ENCODE measurements at regions not wholly inside any gene's neighbourhood (a gene's known extent, or its start where the extent isn't known, plus 50 kb on each side); places are given as distances from the start of the nearest gene placed in this dataset.
A peak's percentile ranks its signal among the peaks of the same experiment; 100 is the strongest.

GRCh38 chr7:81501220-81501619, 268.6 kb downstream of the HGF start:
- 50 to 67% methylated on average over 2 of the region's 2 CpGs for WGBS, 2 donors
- peak overlapping the region in 1 of 4 donors; percentile 71 for H3K27ac ChIP-seq
- no peaks in the 10 kb centered on the region for H3K36me3 ChIP-seq
- intact Hi-C loops (cut with DNase I) = loop anchor here (5.0 kb wide), 2 partner anchors 446 to 516 kb away; no protein-coding TSS in a partner anchor
- H3K4me1 ChIP-seq = peaks cover 0 to 27% (median 20%) of the 10 kb centered on the region in 4 donors
- no peaks in the 10 kb centered on the region for H3K27me3 ChIP-seq
- no peak for TF ChIP-seq CTCF (IDR thresholded peaks at IDR 0.05)
- no peak for TF ChIP-seq POLR2AphosphoS5 (IDR thresholded peaks at IDR 0.05)
- TF ChIP-seq POLR2A (IDR thresholded peaks at IDR 0.05) = no peak
- TF ChIP-seq EP300 (IDR thresholded peaks at IDR 0.05) = no peak
- no peak for DNase-seq
- H3K9me3 ChIP-seq = no peaks in the 10 kb centered on the region
- no peak overlapping the region for H3K4me3 ChIP-seq

GRCh38 chr7:81500631-81501030, 269.2 kb downstream of the HGF start:
- TF ChIP-seq POLR2AphosphoS5 (IDR thresholded peaks at IDR 0.05) = no peak
- TF ChIP-seq EP300 (IDR thresholded peaks at IDR 0.05) = no peak
- no peak for TF ChIP-seq POLR2A (IDR thresholded peaks at IDR 0.05)
- TF ChIP-seq CTCF (IDR thresholded peaks at IDR 0.05) = no peak
- Histone ChIP-seq H3K9me3 (no peaks in the 10 kb centered on the region), H3K4me1 (peaks cover 0 to 27% (median 21%) of the 10 kb centered on the region in 4 donors), H3K27me3 (no peaks in the 10 kb centered on the region), H3K27ac (peak overlapping the region in 2 of 4 donors; percentile 54 to 71), H3K4me3 (no peak overlapping the region), H3K36me3 (no peaks in the 10 kb centered on the region)
- 79 to 80% methylated on average over 8 of the region's 8 CpGs for WGBS, 2 donors
- intact Hi-C loops (cut with DNase I) = loop anchor here (5.0 kb wide), 2 partner anchors 447 to 517 kb away; no protein-coding TSS in a partner anchor
- no peak for DNase-seq

DNA sequence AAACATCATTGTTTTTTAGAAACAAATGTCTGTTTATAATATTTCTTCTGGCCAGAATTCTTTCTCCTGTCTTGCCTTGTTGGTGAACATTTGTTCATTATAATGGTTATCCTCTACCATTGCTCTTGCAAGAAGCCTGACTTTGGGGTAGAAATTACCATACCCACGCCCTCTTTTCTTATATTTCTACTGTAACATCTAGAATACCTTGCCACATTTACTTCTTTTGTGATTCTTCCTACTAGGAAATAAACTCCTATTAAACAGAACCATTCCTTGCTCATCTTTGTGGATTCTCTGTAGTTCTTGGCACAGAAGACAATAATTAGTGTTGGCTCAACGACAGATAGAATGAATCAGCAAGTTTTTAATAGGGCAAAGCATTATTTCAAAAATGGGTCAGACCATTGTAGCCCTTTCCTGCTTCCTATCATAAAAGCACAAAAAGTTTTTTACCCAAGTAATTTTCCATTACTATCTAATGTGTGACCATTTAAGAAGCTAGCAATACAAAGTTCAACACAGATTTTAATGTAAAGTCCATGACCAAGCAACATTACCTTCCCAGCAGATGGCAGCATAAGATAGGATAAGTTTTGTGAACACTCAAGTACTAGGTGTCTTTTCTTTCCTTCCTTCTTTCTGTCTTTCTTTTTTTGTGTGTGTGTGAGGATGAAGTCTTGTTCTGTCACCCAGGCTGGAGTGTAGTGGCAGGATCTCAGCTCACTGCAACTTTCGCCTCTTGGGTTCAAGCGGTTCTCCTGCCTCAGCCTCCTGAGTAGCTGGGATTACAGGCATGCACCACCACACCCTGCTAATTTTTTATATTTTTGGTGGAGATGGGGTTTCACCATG, 270.4 kb downstream of the HGF start:
- Histone ChIP-seq H3K36me3 (no peaks in the 10 kb centered on the region), H3K27ac (peak overlapping the region; percentile 54 to 71 (median 60)), H3K9me3 (no peaks in the 10 kb centered on the region), H3K27me3 (no peaks in the 10 kb centered on the region), H3K4me3 (no peak overlapping the region), H3K4me1 (peaks cover 0 to 27% (median 21%) of the 10 kb centered on the region in 4 donors)
- no peak for DNase-seq
- intact Hi-C loops (cut with DNase I) = loop anchor here (5.0 to 10.0 kb wide), 6 partner anchors 448 to 1228 kb away; no protein-coding TSS in a partner anchor
- TF ChIP-seq POLR2AphosphoS5 (IDR thresholded peaks at IDR 0.05) (peak in 3 of 4 donors; percentile 25 to 45 (median 29)), EP300 (IDR thresholded peaks at IDR 0.05) (peak in 1 of 4 donors; percentile 18), CTCF (IDR thresholded peaks at IDR 0.05) (peak; percentile 42 to 64 (median 54)), POLR2A (IDR thresholded peaks at IDR 0.05) (no peak)
- WGBS, 2 donors = 53 to 71% methylated on average over 4 of the region's 4 CpGs

- H3K9me3 ChIP-seq = no peaks in the 10 kb centered on the region
- intact Hi-C loops (cut with DNase I) = loop anchor here (5.0 to 10.0 kb wide), 4 partner anchors 737 to 1229 kb away; no protein-coding TSS in a partner anchor
- H3K27ac ChIP-seq = no peak overlapping the region
- H3K27me3 ChIP-seq = no peaks in the 10 kb centered on the region
- H3K4me1 ChIP-seq = peaks cover 0 to 27% (median 21%) of the 10 kb centered on the region in 4 donors
- DNase-seq = no peak
- H3K4me3 ChIP-seq = no peak overlapping the region
- no peak for TF ChIP-seq POLR2A (IDR thresholded peaks at IDR 0.05)
- TF ChIP-seq CTCF (IDR thresholded peaks at IDR 0.05) = no peak
- TF ChIP-seq POLR2AphosphoS5 (IDR thresholded peaks at IDR 0.05) = no peak
- no peak for TF ChIP-seq EP300 (IDR thresholded peaks at IDR 0.05)
- no peaks in the 10 kb centered on the region for H3K36me3 ChIP-seq
- 75 to 86% methylated on average over 1 of the region's 1 CpG for WGBS, 2 donors
Measured at GRCh38 chr7:81498176-81498575, 271.7 kb downstream of the HGF start.

Measured in sigmoid colon (tissue), 6 donors.